ENCODE measurements at regions not wholly inside any gene's neighbourhood (a gene's known extent, or its start where the extent isn't known, plus 50 kb on each side); places are given as distances from the start of the nearest gene placed in this dataset.

DNA sequence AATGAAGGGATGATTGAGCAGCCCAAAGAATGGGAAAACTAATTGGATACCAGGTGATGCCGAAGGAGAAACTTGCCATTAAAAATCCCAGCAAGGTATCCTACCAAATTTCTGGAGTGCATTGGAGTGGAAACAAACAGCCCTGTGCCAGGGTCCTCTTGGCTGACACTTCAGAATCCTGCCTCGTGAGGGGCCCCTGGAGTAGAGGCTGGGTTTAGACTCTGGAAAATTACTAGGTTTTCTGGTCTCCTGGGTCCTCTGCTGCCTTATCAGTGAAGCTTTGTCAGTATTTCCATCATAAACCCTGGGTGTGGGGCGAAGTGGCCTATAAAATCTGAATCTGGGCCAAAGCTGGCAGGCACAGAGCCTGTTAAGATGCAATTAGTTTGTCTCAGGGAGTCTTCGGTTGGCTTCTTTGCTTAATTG lies 289.2 kb upstream of the USP24 start:
- no peak for TF ChIP-seq POLR2A (IDR thresholded peaks at IDR 0.05)
- TF ChIP-seq, protein P1, sequence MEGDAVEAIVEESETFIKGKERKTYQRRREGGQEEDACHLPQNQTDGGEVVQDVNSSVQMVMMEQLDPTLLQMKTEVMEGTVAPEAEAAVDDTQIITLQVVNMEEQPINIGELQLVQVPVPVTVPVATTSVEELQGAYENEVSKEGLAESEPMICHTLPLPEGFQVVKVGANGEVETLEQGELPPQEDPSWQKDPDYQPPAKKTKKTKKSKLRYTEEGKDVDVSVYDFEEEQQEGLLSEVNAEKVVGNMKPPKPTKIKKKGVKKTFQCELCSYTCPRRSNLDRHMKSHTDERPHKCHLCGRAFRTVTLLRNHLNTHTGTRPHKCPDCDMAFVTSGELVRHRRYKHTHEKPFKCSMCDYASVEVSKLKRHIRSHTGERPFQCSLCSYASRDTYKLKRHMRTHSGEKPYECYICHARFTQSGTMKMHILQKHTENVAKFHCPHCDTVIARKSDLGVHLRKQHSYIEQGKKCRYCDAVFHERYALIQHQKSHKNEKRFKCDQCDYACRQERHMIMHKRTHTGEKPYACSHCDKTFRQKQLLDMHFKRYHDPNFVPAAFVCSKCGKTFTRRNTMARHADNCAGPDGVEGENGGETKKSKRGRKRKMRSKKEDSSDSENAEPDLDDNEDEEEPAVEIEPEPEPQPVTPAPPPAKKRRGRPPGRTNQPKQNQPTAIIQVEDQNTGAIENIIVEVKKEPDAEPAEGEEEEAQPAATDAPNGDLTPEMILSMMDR (IDR thresholded peaks at IDR 0.05): no peak
- TF ChIP-seq POLR2AphosphoS5 (IDR thresholded peaks at IDR 0.05): no peak

Data from suprapubic skin (tissue), 4 donors.